Stimulated activated CD8-positive, alpha-beta memory T cell treated with anti-CD3 and anti-CD28 coated beads, Interleukin-2, amount 100 ng/mL, for 1 hour (primary cell): ENCODE measurements at regions not wholly inside any gene's neighbourhood (a gene's known extent, or its start where the extent isn't known, plus 50 kb on each side); places are given as distances from the start of the nearest gene placed in this dataset.
"Not testable (repeated sequence)": the region's sequence is repeated elsewhere in the genome, so short reads cannot be mapped to it uniquely, and the experiment has no call there.

Experiments used
- DNase-seq, 2 donors: peaks; one replicate each; pipeline ENCODE4 v3.0.0-alpha.2; 2020; ENCODE audit warnings: low read depth in 2 of 2

DNA sequence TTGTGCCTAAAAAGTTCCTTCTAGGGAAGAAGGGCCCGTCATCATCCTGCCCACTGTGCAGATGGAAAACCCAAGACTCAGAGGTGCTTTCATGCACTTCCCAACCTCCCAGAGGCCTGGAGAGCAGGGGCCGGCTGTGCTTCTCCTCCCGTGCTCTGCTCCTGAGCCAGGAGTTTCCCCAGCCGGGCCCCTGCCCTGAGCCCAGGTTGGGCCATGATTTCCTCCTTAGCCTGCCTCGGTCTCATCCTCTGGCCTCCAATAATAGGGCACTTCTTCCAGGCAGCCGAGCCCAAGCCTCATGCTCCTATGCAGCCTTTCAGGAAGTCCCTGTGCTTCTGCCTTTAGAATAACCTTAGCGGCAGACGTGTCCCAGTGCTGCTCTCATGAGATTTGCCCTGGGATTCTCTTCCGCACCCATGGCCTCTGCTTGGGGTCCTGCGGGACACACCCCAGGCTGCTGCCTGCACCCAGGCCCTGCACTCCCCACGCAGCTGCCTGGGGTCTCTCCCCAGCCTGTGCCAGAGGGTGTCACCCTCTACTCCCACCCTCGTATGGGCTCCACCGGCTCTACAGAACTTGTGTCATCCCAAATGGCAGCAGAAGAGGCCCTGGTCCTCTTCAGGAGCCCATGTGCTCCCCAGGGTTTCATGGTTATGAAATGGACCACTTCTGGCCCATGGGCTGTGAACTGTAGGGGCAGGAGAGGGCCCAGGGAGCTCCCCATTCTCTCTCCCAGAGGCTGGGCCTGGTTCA is 359.3 kb downstream of the ADGRD1 start:
- DNase-seq: no peak

DNA sequence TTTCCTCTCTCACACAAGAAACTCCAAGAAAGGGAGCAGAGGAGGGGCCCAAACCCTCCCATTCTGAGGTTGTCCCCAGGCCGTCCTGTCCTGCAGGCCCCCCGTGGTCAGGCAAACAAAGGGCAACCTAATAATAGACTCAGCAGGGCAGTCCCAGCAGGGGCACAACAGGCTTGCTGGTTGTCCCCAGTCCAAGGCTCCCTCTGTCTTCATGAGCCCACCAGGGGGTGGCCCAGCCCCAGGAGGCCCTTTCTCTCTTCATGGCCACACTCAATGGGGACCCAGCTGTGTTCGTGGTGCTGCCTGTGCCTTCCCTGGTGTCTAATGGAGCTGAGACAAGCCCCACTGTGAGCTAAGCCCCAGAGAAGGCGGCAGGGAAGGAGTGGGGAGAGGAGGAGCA is 359.9 kb downstream of the ADGRD1 start:
- DNase-seq: no peak

- DNase-seq: no peak
Measured at GRCh38 chr12:131314524-131315090, 360.9 kb downstream of the ADGRD1 start.

DNA sequence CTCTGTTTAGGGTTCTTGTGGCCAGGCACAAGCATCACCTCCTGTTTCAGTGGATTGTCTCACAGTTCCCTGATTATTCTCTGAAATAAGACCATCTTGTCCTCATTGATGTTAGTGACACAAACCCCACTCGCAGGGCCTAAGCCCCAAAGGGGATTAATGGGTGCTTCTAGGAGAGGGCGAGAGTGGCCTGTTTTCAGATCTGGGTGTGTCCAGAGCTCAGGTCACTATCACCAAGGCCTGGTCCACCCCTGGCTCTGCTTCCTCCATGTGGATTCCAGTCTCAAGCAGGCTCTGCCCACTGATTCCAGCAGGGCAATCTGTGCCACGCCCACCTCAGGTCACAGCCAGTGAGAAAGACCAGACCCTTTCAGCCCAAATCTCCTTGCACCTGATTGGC is 361.9 kb downstream of the ADGRD1 start:
- no peak for DNase-seq

DNA sequence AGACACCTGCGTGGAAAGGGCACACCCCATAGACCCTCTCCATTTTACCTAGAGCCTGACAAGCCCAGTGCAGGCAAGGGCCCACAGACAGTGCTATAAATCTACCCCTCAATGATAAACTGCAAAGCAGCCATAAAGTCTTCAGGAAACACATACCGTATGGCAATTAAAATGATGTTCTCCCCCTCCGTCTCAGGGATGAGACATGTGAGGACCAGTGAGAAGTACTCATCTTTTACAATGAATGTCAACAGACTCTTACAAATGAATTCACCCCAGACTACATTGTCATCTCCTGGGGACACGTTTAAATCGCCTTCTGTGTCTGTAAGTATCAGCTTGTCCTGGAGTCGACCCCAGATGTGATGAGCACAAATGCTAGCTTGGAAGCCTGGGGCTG is 362.7 kb downstream of the ADGRD1 start:
- DNase-seq: no peak

- DNase-seq: no peak
Measured at GRCh38 chr12:131318045-131318685, 364.5 kb downstream of the ADGRD1 start.

DNA sequence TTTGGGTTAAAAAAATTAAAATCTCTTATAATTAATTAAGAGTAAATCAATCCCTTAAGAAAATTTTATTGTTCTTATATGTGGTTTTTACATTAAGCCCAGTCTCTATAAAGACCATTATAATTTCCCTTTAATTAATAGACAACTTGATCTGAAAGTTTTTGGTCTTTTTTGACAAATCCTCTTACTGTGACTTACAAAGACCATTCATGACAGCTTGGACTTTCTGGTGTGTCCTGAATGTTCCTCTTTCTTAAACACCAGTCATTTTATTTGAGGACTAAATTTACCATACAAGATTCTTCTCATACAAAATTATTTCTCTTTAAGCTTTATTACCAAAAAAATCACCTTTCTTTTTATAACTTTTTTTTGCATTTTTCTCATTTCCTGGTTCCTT is 368.3 kb downstream of the ADGRD1 start:
- DNase-seq: no peak

DNA sequence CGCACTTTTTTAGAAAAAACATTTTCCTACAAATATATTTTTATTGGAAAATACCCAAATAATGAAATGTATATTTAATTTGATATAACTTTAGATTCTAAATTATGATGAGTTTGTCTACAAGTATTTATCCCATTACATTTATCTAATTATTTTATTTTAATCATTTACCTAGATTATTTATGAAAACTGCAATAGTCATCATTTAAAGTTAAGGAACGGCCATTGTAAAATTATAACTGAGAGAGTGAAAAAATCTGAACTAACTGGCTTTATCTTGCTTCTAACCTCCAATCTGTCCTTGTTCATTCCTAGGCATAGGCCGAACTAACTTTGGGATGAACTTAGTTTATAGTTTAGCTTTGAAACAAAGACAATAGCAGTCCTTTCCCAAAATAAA is 368.8 kb downstream of the ADGRD1 start:
- not testable (repeated sequence) for DNase-seq

- no peak for DNase-seq
Measured at GRCh38 chr12:131323879-131324278, 370.2 kb downstream of the ADGRD1 start.

DNA sequence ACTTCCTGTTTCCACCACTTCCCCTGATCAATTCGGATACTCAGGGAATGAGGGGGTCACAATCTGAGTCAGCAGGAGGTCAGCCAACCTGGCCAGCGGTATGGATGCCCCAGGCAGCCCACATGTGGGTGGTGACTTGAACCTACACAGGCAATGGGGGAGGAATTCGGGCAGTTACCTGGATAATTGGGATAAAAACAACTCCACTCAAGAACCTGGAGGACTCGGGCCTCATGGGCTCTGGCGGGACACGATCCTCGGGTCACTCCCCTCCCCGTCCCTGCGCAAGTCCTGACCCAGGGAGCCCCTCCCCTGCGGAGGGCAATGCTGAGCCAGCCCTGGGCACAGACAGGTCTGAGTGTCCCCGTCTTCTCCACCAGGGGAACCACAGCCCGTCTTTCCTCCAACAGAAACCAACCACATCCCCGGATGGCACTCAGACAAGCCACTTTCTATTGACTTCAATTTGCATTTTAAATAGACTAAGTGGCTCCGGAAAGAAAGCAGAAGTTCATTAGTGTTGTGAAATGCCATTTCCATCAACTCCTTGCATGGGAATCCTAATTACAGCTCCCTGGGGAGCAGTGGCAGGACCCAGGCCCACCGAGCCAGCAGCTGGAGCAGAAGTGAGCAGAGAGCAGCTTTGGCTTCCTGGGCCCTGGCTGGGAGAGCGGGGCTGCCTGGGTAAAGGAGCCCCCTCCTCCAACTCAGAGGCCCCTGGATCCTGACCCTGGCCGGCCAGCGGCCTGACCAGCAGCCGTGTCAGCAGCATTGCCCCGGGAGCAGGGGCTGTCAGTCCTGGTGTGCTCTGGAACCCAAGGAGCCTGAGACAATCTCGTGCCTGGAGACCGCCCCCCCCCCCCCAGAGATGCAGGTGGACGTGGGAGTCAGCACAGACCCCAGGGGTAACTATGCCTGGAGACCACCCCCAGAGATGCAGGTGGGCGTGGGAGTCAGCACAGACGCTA is 374.1 kb downstream of the ADGRD1 start:
- DNase-seq: no peak

DNA sequence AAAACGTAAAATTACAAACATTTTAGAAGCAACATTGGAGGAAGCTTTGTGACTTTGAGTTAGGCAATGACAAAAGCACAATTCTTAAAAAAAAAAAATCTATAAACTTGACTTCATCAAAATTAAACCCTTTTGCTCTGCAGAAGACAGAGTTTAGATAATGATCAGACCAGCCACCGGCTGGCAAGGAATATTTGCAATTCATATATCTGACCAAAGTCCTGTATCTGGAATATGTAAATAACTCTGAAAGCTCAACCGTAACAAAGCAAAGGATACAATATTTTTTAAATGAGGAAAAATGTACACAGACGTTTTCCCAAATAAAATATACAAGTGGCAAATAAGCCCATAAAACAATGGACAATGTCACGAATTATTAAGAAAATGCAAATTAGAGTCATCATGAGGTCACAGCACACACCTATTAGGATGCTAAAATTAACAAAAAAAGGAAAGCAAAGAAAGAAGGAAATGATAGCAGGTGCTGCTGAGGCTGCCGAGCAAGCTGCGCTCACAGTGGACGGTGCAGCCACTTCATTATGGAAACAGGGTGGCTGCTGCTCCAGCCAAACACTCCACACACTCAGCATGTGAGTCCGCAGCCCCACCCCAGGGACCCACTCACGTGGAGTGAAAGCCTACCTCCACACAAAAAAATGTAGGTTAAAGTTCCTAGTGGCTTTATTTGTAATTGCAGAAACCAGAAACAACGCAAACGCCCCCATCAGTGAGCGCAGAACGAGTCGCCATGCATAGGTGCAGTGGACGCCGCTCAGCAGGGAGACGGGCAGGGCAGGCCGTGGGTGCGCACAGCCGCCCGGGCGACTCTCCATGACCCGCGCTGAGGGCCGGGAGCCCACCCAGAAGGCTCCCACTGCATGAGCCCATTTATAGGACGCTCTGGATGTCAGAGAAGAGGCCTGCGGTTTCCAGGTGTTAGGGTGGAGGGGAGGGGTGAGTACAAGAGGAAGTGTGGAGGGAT is 375.4 kb downstream of the ADGRD1 start:
- DNase-seq: not testable (repeated sequence)

GRCh38 chr12:131330106-131330815 is 376.6 kb downstream of the ADGRD1 start:
- DNase-seq: no peak

DNA sequence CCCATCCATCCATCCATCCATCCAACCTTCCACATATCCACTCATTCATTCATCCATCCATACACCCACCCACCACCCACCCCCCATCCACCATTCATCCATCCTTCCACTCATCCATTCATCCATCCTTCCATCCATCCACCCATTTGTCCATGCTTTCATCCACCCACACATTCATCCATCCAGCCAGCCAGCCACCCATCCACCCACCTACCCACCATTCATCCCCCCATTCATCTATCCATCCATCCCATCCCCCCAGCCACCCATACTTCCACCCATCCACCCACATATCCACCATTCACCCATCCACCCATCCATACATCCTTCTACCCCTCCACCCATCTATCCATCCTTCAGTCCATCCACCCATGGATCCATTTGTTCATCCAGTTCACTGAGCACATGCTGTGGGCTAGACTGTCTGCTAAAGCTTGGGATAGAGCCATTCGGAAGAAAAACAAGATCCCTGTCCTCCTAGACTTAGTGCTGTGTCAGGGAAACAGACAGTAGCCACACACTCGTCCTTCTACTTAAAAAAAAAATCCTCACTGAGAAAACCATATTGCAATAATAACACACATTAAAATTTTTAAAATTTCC is 377.5 kb downstream of the ADGRD1 start:
- no peak for DNase-seq

- no peak for DNase-seq
Measured at GRCh38 chr12:131332224-131332623, 378.5 kb downstream of the ADGRD1 start.

DNA sequence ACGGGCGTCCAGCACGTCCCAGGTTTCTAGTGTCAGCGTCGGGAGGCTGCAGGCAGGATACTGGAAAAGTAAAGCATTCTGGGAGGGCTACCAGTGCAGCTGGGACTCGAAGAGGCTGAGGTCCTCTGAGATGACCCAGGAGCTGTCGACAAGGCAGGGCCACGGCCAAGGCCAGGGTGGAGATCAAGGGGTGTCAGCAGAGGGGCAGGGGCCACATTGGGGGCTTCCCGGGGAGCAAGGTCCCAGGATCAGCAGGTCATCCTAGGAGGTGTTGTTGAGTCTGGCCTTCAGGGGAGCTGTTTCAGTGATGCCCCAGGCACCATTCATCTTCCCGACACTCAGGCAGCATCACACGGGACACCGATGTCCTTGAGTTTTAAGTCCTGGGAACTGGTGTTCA is 377.8 kb upstream of the SFSWAP start:
- no peak for DNase-seq

- DNase-seq: no peak
Measured at GRCh38 chr12:131333621-131334440, 377.1 kb upstream of the SFSWAP start.

DNA sequence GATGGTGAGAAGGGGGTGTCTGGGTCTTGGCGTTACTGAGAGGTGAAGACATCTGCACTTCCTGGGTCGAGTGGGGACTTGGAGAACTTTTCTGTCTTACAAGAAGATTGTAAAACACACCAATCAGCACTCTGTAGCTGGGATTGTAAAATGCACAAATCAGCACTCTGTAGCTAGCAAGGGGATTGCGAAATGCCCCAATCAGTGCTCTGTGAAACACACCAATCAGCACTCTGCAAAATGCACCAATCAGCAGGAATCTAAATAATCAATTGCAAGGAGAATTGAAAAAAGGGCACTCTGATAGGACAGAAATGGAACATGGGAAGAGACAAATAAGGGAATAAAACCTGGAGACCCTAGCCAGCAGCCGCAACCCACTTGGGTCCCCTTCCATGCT is 376.1 kb upstream of the SFSWAP start:
- DNase-seq: no peak

GRCh38 chr12:131335456-131335855 is 375.4 kb upstream of the SFSWAP start:
- DNase-seq: no peak

GRCh38 chr12:131337861-131338260 is 373.0 kb upstream of the SFSWAP start:
- not testable (repeated sequence) for DNase-seq
